NCI-H1694 treated with DMSO at 0.1 percent for 48 hours (cell line): ENCODE measurements at regions not wholly inside any gene's neighbourhood (a gene's known extent, or its start where the extent isn't known, plus 50 kb on each side); places are given as distances from the start of the nearest gene placed in this dataset.

Experiments used
- DNase-seq: peaks from one replicate; lab custom pipeline; 2025; lab: John Stamatoyannopoulos, UW

- DNase-seq, result no peak
These were observed 533.0 kb downstream of the BNC2 start for GRCh38 chr9:16337322-16338029.

GRCh38 chr9:16341177-16341576 is 529.3 kb downstream of the BNC2 start:
- DNase-seq, result no peak

DNA sequence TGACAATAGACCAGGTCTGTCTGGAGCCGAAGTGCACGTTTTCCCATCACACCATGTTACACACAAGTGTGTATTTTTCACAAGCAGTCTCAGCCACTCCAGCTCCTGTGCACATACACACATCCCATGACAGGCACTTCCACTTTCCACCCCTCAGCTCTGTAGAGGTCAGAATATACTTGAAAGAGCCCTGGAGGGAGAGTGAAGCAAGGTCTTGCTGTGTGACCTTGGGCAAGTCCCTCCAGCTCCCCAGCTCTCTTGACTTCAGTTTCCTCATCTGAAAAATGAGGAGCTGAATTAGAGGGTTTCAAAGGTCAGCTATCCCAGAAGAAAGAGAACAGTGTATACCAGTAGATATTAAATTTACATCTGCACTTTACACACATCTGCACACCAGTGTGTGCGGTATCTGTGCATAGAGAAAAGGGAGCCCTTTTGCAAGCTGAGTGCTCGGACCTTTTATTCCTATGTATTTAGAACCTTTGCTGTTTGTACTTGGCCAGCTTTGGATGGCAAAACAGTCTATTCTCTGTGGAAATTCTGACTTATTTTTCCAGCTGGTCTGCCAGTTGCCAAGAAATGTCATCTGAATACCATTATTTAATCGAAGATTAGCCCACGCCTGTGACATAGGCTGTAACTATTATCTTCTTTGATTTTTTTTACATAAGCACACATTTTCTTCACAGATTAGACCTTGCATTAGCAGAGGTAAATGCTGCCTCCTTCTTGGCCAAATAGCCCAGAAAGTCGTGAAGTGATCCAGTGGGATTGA is 528.0 kb downstream of the BNC2 start:
- DNase-seq, result no peak

GRCh38 chr9:16343249-16344237 is 526.9 kb downstream of the BNC2 start:
- DNase-seq, result no peak

GRCh38 chr9:16344343-16344742 is 526.1 kb downstream of the BNC2 start:
- no peak for DNase-seq

DNA sequence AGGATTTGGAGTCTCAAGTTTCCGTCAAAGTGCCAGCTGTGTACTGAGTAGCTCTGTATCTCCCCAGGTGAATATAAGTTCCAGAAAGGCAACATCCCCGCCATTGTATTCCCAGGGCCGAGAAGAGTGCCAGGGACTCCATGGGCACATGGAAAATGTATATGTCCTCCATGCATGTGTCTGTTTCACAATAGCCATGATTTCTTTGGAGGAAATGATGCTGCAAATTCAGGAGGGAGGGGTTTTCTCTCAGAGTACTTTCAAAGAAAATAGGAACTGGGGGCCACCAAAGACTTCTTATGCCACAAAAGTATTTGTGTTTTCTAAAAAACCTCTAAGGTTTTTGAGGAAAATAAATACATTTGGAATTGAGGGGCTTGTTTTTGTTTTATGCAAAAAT is 524.6 kb downstream of the BNC2 start:
- no peak for DNase-seq

- no peak for DNase-seq
These were observed 522.6 kb downstream of the BNC2 start for GRCh38 chr9:16347886-16348285.

- DNase-seq, result no peak
These were observed 521.9 kb downstream of the BNC2 start for GRCh38 chr9:16348531-16348930.

GRCh38 chr9:16352251-16352650 is 518.2 kb downstream of the BNC2 start:
- no peak for DNase-seq

DNA sequence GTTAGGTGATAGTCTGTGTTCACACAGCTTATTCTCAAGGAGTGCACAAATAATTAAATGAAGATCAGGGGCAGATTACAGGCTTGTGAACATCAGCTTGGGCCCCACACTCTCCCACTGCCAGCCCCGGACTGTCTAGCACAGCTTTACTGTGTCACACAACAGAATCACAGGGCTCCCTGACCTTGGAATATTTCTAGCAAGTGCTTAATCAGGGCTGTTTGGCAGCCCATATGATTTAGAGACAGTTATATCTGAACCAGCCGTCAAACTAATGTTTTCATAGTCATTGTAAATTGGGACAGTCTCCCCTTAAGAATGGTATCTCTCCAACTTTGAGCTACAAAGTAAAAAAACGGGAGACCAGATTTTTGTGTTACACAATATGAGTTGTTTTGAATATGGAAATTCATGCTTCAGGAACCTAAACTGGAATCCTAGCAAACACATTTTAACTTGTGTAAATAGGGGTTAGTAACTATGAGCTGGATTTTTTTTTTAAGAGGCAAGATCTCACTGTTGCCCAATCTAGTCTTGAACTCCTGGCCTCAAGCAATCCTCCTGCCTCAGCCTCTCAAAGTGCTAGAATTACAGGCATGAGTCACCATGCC is 517.6 kb downstream of the BNC2 start:
- no peak for DNase-seq

- no peak for DNase-seq
These were observed 514.2 kb downstream of the BNC2 start for GRCh38 chr9:16356196-16356765.

DNA sequence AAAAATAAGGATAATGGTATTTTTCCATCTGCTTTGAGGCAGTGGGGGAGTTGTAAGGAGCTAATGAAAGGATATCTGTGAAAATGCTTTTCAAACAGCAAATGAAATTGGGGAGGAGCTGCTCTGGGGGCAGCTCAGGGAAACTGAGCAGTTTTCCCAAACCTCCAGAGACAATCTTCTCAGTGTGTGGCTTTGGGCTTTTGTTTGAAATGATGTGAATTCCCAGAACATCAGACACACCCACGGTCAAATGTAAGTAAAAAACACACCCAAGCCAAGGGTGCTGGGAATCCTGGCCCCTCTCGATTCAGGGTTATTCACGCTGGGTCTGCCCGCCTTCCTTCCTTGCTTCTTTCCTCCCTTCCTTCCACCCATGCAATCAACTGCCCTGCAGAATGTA is 512.6 kb downstream of the BNC2 start:
- no peak for DNase-seq

DNA sequence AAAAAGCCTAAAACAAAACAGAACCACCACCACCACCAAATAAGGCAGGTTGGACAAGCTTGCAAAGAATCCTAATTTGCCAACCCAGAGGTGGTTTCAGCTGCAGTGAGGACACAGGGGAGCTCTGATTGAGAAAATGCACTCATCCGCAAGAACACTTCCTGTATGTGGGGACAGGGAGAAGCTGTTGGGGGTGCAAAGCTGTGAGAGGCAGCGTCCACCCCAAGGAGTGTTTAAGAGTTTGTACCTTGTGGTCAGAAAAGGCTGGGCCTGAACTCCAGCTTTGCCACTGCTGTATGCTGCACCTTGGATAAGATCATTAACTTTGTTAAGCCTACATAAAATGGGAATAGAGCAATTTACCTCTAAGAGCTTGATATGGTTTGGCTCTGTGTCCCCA is 511.7 kb downstream of the BNC2 start:
- DNase-seq, result no peak
